ENCODE measurements at regions not wholly inside any gene's neighbourhood (a gene's known extent, or its start where the extent isn't known, plus 50 kb on each side); places are given as distances from the start of the nearest gene placed in this dataset.

DNA sequence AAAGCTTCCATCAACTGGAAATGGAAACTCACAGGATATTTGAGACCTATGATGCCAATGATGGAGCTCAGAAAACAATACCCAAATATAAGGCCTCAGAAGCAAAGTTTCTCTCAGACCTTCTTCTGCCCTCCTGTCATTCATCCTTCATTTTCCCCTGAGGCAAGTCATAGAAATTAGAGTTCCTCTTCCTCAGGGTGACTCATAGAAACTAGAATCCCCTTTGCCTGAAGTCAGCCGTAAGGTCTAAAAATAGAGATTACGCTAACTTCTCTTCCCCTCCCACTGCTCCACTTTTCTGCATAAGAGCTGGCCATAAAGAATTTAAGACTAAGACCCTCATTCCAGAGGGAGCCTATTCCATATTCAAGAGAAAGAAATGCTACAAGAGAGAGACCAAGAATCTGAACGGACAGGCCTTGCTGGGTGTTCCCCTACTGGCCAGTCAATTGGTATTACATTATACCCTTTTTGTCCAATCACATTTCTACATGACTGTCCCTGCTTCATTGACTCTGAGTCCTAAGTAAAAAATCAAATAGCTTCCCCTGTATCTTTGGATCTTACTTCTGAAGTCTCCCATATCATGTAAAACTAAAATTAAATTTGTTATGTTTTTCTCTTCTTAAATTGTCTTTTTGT, 994.9 kb downstream of the ADGRL2 start:
- H3K36me3 ChIP-seq (ENCODE audit: control insufficient read depth in 5 of 5, insufficient read depth in 5 of 5, low read length in 5 of 5) = no peaks in the 10 kb centered on the region
- no peaks in the 10 kb centered on the region for H3K27me3 ChIP-seq (ENCODE audit: control insufficient read depth in 5 of 5, insufficient read depth in 4 of 5, low read length in 5 of 5)
- H3K9me3 ChIP-seq (ENCODE audit: control insufficient read depth in 5 of 5, low read length in 5 of 5) = peaks cover under 1 to 9% (median 4%) of the 10 kb centered on the region in 5 donors
- H3K4me1 ChIP-seq (ENCODE audit: control insufficient read depth in 5 of 5, insufficient read depth in 5 of 5, low read length in 5 of 5) = no peaks in the 10 kb centered on the region
- no peak overlapping the region for H3K4me3 ChIP-seq (ENCODE audit: low read depth in 1 of 5, low read length in 5 of 5)
- H3K27ac ChIP-seq (ENCODE audit: low read depth, low read length) = no peak overlapping the region
- no peak overlapping the region for H3K9ac ChIP-seq (ENCODE audit: low read length in 5 of 5)

DNA sequence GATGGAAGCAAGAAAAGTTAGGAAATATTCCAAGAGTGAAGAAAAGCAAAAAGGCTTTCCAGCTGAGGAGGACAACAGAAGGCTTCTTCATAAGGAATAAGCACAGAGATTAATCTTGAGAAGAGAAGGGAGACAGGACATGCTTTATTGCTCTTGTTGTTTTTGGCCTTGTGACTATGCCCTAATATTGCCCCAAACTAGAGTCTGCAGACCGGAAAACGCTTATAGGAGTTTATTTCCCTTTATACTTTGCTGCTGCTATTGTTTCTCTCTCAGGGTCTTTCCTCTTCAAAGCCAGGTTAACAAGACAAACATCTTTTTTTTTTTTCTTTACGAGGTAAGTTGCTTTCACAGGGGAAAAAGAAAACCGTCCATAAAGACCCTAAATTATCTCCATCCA, 991.4 kb downstream of the ADGRL2 start:
- H3K9me3 ChIP-seq (ENCODE audit: control insufficient read depth in 5 of 5, low read length in 5 of 5) = peaks cover 4 to 14% (median 10%) of the 10 kb centered on the region in 5 donors
- no peaks in the 10 kb centered on the region for H3K27me3 ChIP-seq (ENCODE audit: control insufficient read depth in 5 of 5, insufficient read depth in 4 of 5, low read length in 5 of 5)
- no peaks in the 10 kb centered on the region for H3K4me1 ChIP-seq (ENCODE audit: control insufficient read depth in 5 of 5, insufficient read depth in 5 of 5, low read length in 5 of 5)
- no peak overlapping the region for H3K27ac ChIP-seq (ENCODE audit: low read depth, low read length)
- H3K36me3 ChIP-seq (ENCODE audit: control insufficient read depth in 5 of 5, insufficient read depth in 5 of 5, low read length in 5 of 5) = no peaks in the 10 kb centered on the region
- no peak overlapping the region for H3K4me3 ChIP-seq (ENCODE audit: low read depth in 1 of 5, low read length in 5 of 5)
- no peak overlapping the region for H3K9ac ChIP-seq (ENCODE audit: low read length in 5 of 5)

DNA sequence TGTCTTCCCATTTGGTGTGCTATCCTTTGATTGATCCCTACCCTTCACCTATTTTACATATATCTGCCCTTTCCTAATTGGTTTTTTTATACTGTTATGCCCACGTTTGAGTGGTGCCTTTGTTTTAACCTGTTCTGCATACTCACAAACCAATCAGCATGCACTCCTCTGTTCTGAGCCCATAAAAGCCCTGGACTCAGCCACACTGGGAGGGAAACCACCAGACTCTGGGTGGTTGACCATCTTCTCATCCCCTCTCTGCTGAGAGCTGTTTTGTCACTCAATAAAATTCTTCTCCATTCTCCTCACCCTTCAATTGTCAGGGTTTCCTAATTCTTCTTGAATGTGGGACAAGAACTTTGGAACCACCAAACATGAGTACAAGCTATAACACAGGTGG, 989.8 kb downstream of the ADGRL2 start:
- no peak overlapping the region for H3K27ac ChIP-seq (ENCODE audit: low read depth, low read length)
- H3K27me3 ChIP-seq (ENCODE audit: control insufficient read depth in 5 of 5, insufficient read depth in 4 of 5, low read length in 5 of 5) = no peaks in the 10 kb centered on the region
- H3K9me3 ChIP-seq (ENCODE audit: control insufficient read depth in 5 of 5, low read length in 5 of 5) = peaks cover 4 to 14% (median 10%) of the 10 kb centered on the region in 5 donors
- no peak overlapping the region for H3K9ac ChIP-seq (ENCODE audit: low read length in 5 of 5)
- no peaks in the 10 kb centered on the region for H3K4me1 ChIP-seq (ENCODE audit: control insufficient read depth in 5 of 5, insufficient read depth in 5 of 5, low read length in 5 of 5)
- H3K36me3 ChIP-seq (ENCODE audit: control insufficient read depth in 5 of 5, insufficient read depth in 5 of 5, low read length in 5 of 5) = no peaks in the 10 kb centered on the region
- H3K4me3 ChIP-seq (ENCODE audit: low read depth in 1 of 5, low read length in 5 of 5) = no peak overlapping the region

DNA sequence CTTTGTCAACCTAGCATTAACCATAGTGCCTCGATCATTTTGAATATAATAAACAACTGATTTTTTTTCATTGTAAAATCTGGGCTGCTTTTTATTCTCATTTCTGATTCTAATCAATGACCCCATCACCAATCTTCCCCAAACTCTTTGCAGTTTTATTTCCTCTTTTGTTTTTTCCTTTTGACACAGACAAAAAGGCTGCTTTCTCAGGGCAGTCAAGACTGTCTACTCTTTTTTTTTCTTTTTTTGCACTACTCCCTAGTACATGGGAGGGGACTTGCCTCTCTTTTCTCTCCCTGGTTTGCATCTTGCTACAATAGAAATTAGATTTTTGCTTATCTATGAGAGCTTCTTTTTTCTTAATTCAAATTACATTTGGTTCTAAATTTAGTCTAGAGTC, 987.9 kb downstream of the ADGRL2 start:
- H3K9me3 ChIP-seq (ENCODE audit: control insufficient read depth in 5 of 5, low read length in 5 of 5) = peaks cover 4 to 14% (median 10%) of the 10 kb centered on the region in 5 donors
- no peaks in the 10 kb centered on the region for H3K36me3 ChIP-seq (ENCODE audit: control insufficient read depth in 5 of 5, insufficient read depth in 5 of 5, low read length in 5 of 5)
- H3K4me1 ChIP-seq (ENCODE audit: control insufficient read depth in 5 of 5, insufficient read depth in 5 of 5, low read length in 5 of 5) = no peaks in the 10 kb centered on the region
- no peaks in the 10 kb centered on the region for H3K27me3 ChIP-seq (ENCODE audit: control insufficient read depth in 5 of 5, insufficient read depth in 4 of 5, low read length in 5 of 5)
- no peak overlapping the region for H3K4me3 ChIP-seq (ENCODE audit: low read depth in 1 of 5, low read length in 5 of 5)
- H3K27ac ChIP-seq (ENCODE audit: low read depth, low read length) = no peak overlapping the region
- H3K9ac ChIP-seq (ENCODE audit: low read length in 5 of 5) = no peak overlapping the region

DNA sequence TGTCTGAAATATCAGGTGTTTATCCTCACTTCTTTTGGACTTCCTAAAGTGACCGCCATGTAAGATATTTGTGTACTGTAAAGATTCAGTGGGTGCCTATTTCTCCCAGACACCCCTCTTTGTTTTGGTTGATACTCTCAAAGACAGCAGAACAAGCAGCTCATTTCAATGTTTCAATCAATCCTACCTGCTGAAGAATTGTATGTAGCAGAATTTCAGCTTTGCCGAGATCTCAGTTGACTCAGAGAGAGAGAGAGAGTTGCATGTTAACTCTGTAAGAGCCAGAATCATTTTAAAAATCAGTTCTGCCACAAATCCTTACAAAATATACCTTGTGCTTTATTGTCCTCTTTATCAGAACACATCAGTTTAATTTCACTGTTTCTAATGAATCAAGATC, 987.3 kb downstream of the ADGRL2 start:
- no peaks in the 10 kb centered on the region for H3K36me3 ChIP-seq (ENCODE audit: control insufficient read depth in 5 of 5, insufficient read depth in 5 of 5, low read length in 5 of 5)
- H3K27ac ChIP-seq (ENCODE audit: low read depth, low read length) = no peak overlapping the region
- H3K4me3 ChIP-seq (ENCODE audit: low read depth in 1 of 5, low read length in 5 of 5) = no peak overlapping the region
- peaks cover 4 to 14% (median 10%) of the 10 kb centered on the region in 5 donors for H3K9me3 ChIP-seq (ENCODE audit: control insufficient read depth in 5 of 5, low read length in 5 of 5)
- H3K27me3 ChIP-seq (ENCODE audit: control insufficient read depth in 5 of 5, insufficient read depth in 4 of 5, low read length in 5 of 5) = no peaks in the 10 kb centered on the region
- H3K9ac ChIP-seq (ENCODE audit: low read length in 5 of 5) = no peak overlapping the region
- no peaks in the 10 kb centered on the region for H3K4me1 ChIP-seq (ENCODE audit: control insufficient read depth in 5 of 5, insufficient read depth in 5 of 5, low read length in 5 of 5)

DNA sequence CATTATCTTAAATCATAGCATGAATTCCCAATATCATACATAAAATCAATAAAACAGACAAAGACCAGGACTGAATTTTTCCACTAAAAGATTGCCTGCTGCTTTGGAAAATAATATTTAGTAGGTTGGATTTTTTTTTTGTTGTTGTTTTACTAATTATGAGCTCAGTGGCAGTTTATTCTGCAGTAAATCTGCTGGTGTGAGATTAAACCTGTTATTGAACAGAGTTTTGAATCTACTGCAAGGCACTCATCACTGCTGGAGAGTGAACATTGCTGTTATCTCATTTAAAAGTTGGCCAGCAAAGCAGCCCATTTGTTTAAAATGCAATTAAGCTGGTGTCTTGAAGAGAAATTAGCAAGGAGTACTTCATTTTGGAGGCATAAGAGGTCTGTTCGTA, 986.1 kb downstream of the ADGRL2 start:
- Histone ChIP-seq H3K27ac (ENCODE audit: low read depth, low read length) (no peak overlapping the region), H3K4me3 (ENCODE audit: low read depth in 1 of 5, low read length in 5 of 5) (no peak overlapping the region), H3K36me3 (ENCODE audit: control insufficient read depth in 5 of 5, insufficient read depth in 5 of 5, low read length in 5 of 5) (no peaks in the 10 kb centered on the region), H3K9me3 (ENCODE audit: control insufficient read depth in 5 of 5, low read length in 5 of 5) (peaks cover 4 to 14% (median 10%) of the 10 kb centered on the region in 5 donors), H3K27me3 (ENCODE audit: control insufficient read depth in 5 of 5, insufficient read depth in 4 of 5, low read length in 5 of 5) (no peaks in the 10 kb centered on the region), H3K4me1 (ENCODE audit: control insufficient read depth in 5 of 5, insufficient read depth in 5 of 5, low read length in 5 of 5) (no peaks in the 10 kb centered on the region), H3K9ac (ENCODE audit: low read length in 5 of 5) (no peak overlapping the region)

DNA sequence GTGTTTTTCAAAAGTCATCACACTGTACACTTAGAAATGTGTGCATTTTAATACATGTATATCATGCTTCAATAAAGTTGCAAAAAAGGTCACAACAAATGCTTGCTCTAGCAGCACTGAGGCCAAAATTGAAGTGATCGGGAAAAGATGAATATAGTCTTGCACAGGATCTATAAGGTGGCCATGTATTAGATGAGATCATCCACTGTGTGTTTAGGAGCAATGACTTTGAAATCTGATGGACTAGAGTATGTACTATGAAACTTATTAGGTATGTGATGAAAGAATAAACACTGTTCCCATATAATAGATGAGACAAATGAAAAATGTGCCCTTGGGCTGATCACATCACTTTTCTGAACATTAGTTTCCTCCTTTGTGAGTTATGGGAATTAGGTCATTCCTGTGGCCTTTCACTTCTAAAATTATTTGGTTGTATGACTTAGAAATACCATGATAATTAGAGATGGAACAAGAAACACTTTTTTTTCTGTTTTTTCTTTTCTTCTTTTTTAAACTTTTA, 984.6 kb downstream of the ADGRL2 start:
- no peak overlapping the region for H3K9ac ChIP-seq (ENCODE audit: low read length in 5 of 5)
- no peaks in the 10 kb centered on the region for H3K4me1 ChIP-seq (ENCODE audit: control insufficient read depth in 5 of 5, insufficient read depth in 5 of 5, low read length in 5 of 5)
- no peak overlapping the region for H3K27ac ChIP-seq (ENCODE audit: low read depth, low read length)
- peaks cover under 1 to 7% (median 3%) of the 10 kb centered on the region in 5 donors for H3K9me3 ChIP-seq (ENCODE audit: control insufficient read depth in 5 of 5, low read length in 5 of 5)
- H3K36me3 ChIP-seq (ENCODE audit: control insufficient read depth in 5 of 5, insufficient read depth in 5 of 5, low read length in 5 of 5) = no peaks in the 10 kb centered on the region
- H3K27me3 ChIP-seq (ENCODE audit: control insufficient read depth in 5 of 5, insufficient read depth in 4 of 5, low read length in 5 of 5) = no peaks in the 10 kb centered on the region
- no peak overlapping the region for H3K4me3 ChIP-seq (ENCODE audit: low read depth in 1 of 5, low read length in 5 of 5)

DNA sequence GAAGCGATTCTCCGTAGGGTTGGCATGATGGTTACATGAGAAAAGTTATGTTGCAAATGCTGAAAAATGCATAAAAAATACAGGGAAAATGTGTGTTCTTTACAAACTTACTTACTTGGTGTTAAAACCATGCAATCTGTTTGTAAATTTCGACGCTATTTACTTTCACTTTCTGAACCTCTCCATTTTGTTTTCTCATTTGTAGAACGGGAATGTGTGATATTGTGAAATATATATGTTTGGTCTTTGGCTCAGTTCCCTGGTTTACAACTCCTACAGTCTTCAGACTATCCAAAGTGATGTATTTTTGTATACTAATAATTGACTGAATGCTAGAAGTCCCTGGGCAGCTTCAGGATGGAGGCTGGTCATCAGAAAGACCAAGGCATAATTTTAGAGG, 982.3 kb downstream of the ADGRL2 start:
- H3K9me3 ChIP-seq (ENCODE audit: control insufficient read depth in 5 of 5, low read length in 5 of 5) = no peaks in the 10 kb centered on the region
- H3K4me1 ChIP-seq (ENCODE audit: control insufficient read depth in 5 of 5, insufficient read depth in 5 of 5, low read length in 5 of 5) = no peaks in the 10 kb centered on the region
- no peaks in the 10 kb centered on the region for H3K36me3 ChIP-seq (ENCODE audit: control insufficient read depth in 5 of 5, insufficient read depth in 5 of 5, low read length in 5 of 5)
- no peak overlapping the region for H3K4me3 ChIP-seq (ENCODE audit: low read depth in 1 of 5, low read length in 5 of 5)
- H3K9ac ChIP-seq (ENCODE audit: low read length in 5 of 5) = no peak overlapping the region
- H3K27ac ChIP-seq (ENCODE audit: low read depth, low read length) = no peak overlapping the region
- H3K27me3 ChIP-seq (ENCODE audit: control insufficient read depth in 5 of 5, insufficient read depth in 4 of 5, low read length in 5 of 5) = no peaks in the 10 kb centered on the region

DNA sequence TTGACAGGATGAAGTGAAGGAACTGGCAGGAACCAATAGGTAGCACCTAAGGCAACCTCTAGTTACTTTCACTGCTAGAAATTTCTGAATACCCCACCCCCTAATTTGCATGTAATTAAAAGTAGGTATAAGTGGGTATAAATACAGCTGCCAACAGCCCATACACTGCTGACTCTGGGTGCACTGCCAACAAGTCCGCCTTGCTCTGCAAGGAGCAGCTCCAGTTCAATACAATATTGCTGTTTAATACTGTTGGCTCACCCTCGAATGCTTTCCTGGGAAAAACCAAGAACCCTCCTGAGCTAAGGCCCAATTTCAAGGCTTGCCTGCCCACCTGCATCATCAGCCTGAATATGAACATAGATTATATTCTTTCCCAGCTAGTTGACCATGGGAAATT, 981.9 kb downstream of the ADGRL2 start:
- H3K9ac ChIP-seq (ENCODE audit: low read length in 5 of 5) = no peak overlapping the region

DNA sequence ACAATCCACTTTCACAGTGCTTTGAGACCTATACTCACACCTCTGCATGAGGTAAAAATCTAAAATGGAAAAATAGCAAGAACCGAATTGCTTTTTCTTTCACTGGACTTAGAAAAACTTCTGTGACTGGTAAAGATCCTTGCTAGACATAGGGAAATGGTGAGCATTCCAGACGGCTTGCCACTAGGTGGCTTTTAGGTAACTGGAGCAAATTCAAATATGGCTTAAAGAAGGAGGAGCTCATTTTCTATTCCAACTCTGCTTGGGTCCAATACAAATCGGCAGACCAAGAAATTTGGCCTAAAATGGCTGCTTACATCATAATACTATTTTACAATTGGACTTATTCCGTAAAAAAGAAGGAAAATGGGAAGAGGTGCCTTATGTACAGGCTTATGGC, 977.9 kb downstream of the ADGRL2 start:
- Histone ChIP-seq H3K27ac (ENCODE audit: low read depth, low read length) (no peak overlapping the region), H3K4me3 (ENCODE audit: low read depth in 1 of 5, low read length in 5 of 5) (no peak overlapping the region), H3K9me3 (ENCODE audit: control insufficient read depth in 5 of 5, low read length in 5 of 5) (peaks cover 0 to 3% (median 0%) of the 10 kb centered on the region in 5 donors), H3K9ac (ENCODE audit: low read length in 5 of 5) (no peak overlapping the region), H3K27me3 (ENCODE audit: control insufficient read depth in 5 of 5, insufficient read depth in 4 of 5, low read length in 5 of 5) (no peaks in the 10 kb centered on the region), H3K36me3 (ENCODE audit: control insufficient read depth in 5 of 5, insufficient read depth in 5 of 5, low read length in 5 of 5) (no peaks in the 10 kb centered on the region), H3K4me1 (ENCODE audit: control insufficient read depth in 5 of 5, insufficient read depth in 5 of 5, low read length in 5 of 5) (no peaks in the 10 kb centered on the region)

More for the DNA sequence above, 981.9 kb downstream of the ADGRL2 start:
- Histone ChIP-seq H3K4me1 (ENCODE audit: control insufficient read depth in 5 of 5, insufficient read depth in 5 of 5, low read length in 5 of 5) (no peaks in the 10 kb centered on the region), H3K4me3 (ENCODE audit: low read depth in 1 of 5, low read length in 5 of 5) (no peak overlapping the region), H3K27ac (ENCODE audit: low read depth, low read length) (no peak overlapping the region), H3K27me3 (ENCODE audit: control insufficient read depth in 5 of 5, insufficient read depth in 4 of 5, low read length in 5 of 5) (no peaks in the 10 kb centered on the region), H3K36me3 (ENCODE audit: control insufficient read depth in 5 of 5, insufficient read depth in 5 of 5, low read length in 5 of 5) (no peaks in the 10 kb centered on the region), H3K9me3 (ENCODE audit: control insufficient read depth in 5 of 5, low read length in 5 of 5) (no peaks in the 10 kb centered on the region)

All from subcutaneous abdominal adipose tissue (tissue), 5 donors.